ENCODE measurements at regions not wholly inside any gene's neighbourhood (a gene's known extent, or its start where the extent isn't known, plus 50 kb on each side); places are given as distances from the start of the nearest gene placed in this dataset.

- no peak for TF ChIP-seq CTCF (IDR thresholded peaks at IDR 0.05)
- no peak for TF ChIP-seq POLR2A (IDR thresholded peaks at IDR 0.05)
Measured at GRCh38 chr4:111813555-111814140, 331.6 kb upstream of the FAM241A start.

All from right lobe of liver (tissue), 4 donors.